Panc1 (cell line): ENCODE measurements at regions not wholly inside any gene's neighbourhood (a gene's known extent, or its start where the extent isn't known, plus 50 kb on each side); places are given as distances from the start of the nearest gene placed in this dataset.

Experiments
- ATAC-seq: fragments of 200-7000 bp; cut with Tn5 transposase; 2 replicates; pipeline ENCODE4 v1.9.1; 2020; ENCODE audit warnings: mild to moderate bottlenecking, moderate library complexity
- BruUV-seq: library from RNA; stranded (reverse); fragments of 400-500 nt; replicated peaks from 2 replicates; lab custom pipeline; 2021; lab: Mats Ljungman, UMichigan
- CTCF ChIA-PET: fragments of 300-600 bp; sonication (Branson Sonifier 250); formaldehyde crosslinking; loops from one replicate; lab custom pipeline; 2022; ENCODE audit warnings: antibody characterized with exemption; lab: Charles Lee
- POLR2A ChIA-PET: fragments of 300-600 bp; sonication (Branson Sonifier 250); formaldehyde crosslinking; loops from one replicate; lab custom pipeline; 2022; ENCODE audit warnings: antibody characterized with exemption; lab: Charles Lee
- DNase-seq: peaks from one replicate; pipeline ENCODE4 v3.0.0-alpha.2; 2010; ENCODE audit warnings: low read depth, low spot score
- H3K27ac ChIP-seq: 2 replicates; pipeline ENCODE4 v1.5.1; 2011; ENCODE audit warnings: mild to moderate bottlenecking, low read length, inconsistent platforms
- H3K27me3 ChIP-seq: fragments of 200-500 bp; sonication (Bioruptor generic); 2 replicates; pipeline ENCODE4 v1.6.0; 2014; ENCODE audit warnings: low read length, inconsistent platforms; ENCODE audit not compliant: control insufficient read depth, insufficient read depth
- H3K36me3 ChIP-seq: fragments of 200-500 bp; sonication (Bioruptor generic); 2 replicates; pipeline ENCODE4 v1.5.1; 2014; ENCODE audit warnings: inconsistent platforms, mild to moderate bottlenecking, low read length, moderate library complexity; ENCODE audit not compliant: control insufficient read depth, insufficient read depth
- H3K4me1 ChIP-seq: 2 replicates; pipeline ENCODE4 v1.5.1; 2011; ENCODE audit warnings: inconsistent platforms, mild to moderate bottlenecking, low read length, moderate library complexity; ENCODE audit not compliant: control insufficient read depth, insufficient read depth
- H3K4me3 ChIP-seq, 2 experiments: 2 replicates each; pipeline ENCODE4 v1.5.1; 2011 to 2012; ENCODE audit warnings: low read depth in 2 of 2, low read length in 2 of 2, mild to moderate bottlenecking in 2 of 2, inconsistent platforms in 1 of 2, moderate library complexity in 1 of 2
- H3K9me3 ChIP-seq: fragments of 200-500 bp; sonication (Bioruptor generic); 2 replicates; pipeline ENCODE4 v1.5.1; 2014; ENCODE audit warnings: low read depth, mild to moderate bottlenecking, inconsistent platforms, low read length, moderate library complexity; ENCODE audit not compliant: control insufficient read depth, insufficient read depth
- CTCF ChIP-seq: fragments of 450-650 bp; IDR thresholded peaks from 2 replicates; pipeline ENCODE4 v1.5.1; 2017; ENCODE audit warnings: mild to moderate bottlenecking
- REST ChIP-seq, 2 experiments: IDR thresholded peaks; 2 replicates each; pipeline ENCODE4 v1.6.1; 2011 to 2012; ENCODE audit warnings: low read depth in 2 of 2, control low read depth in 1 of 2, low read length in 1 of 2, mild to moderate bottlenecking in 1 of 2, moderate library complexity in 1 of 2; ENCODE audit not compliant: insufficient read depth in 1 of 2
- SIN3A ChIP-seq: IDR thresholded peaks from 2 replicates; pipeline ENCODE4 v1.6.1; 2012; ENCODE audit warnings: low read depth, mild to moderate bottlenecking, low read length, moderate library complexity, borderline replicate concordance; ENCODE audit not compliant: insufficient read depth
- TCF7L2 ChIP-seq: IDR thresholded peaks from 2 replicates; pipeline ENCODE4 v1.6.1; 2011; ENCODE audit warnings: mild to moderate bottlenecking, low read depth, low read length, inconsistent platforms
- in situ Hi-C: cut with HindIII; loops from 2 replicates; pipeline ENCODE4 v1.10.0; 2016; ENCODE audit warnings: low sequenced_read_pairs, low pct_unique_long_range_greater_than_20kb
- intact Hi-C: fragments of 100-400 bp; cut with micrococcal nuclease; formaldehyde crosslinking; loops from one replicate; pipeline ENCODE4 v1.10.0; 2022; ENCODE audit not compliant: unreplicated experiment

- CTCF ChIA-PET: no interaction called here
These were observed 243.6 kb upstream of the RHOBTB1 start for GRCh38 chr10:61187601-61188000.

GRCh38 chr10:61186408-61186807 lies 242.4 kb upstream of the RHOBTB1 start:
- no peak for TF ChIP-seq REST (IDR thresholded peaks at IDR 0.05; ENCODE audit: insufficient read depth in 1 of 2, low read depth in 2 of 2, low read length in 1 of 2)
- no peak for TF ChIP-seq TCF7L2
- TF ChIP-seq CTCF: no peak
- Histone ChIP-seq H3K27me3 (no peaks in the 10 kb centered on the region), H3K4me1 (no peaks in the 10 kb centered on the region), H3K36me3 (no peaks in the 10 kb centered on the region), H3K9me3 (no peaks in the 10 kb centered on the region), H3K4me3 (no peak overlapping the region), H3K27ac (no peak overlapping the region)
- no peak for DNase-seq
- ChIA-PET CTCF (interaction anchor here (0.7 kb wide), 1 partner anchor 143 kb away, joined by 6 read pairs; no protein-coding TSS in a partner anchor), POLR2A (no interaction called here)
- intact Hi-C loops: loop anchor here (5.0 kb wide), 1 partner anchor 369 kb away; no protein-coding TSS in a partner anchor
- no peak for ATAC-seq
- in situ Hi-C loops: no loop called here
- no TSS peak for BruUV-seq

More at GRCh38 chr10:61187601-61188000, 243.6 kb upstream of the RHOBTB1 start:
- POLR2A ChIA-PET: no interaction called here
- no peak for DNase-seq
- Histone ChIP-seq H3K9me3 (no peaks in the 10 kb centered on the region), H3K36me3 (no peaks in the 10 kb centered on the region), H3K4me3 (no peak overlapping the region), H3K27me3 (no peaks in the 10 kb centered on the region), H3K27ac (no peak overlapping the region), H3K4me1 (no peaks in the 10 kb centered on the region)
- no peak for ATAC-seq
- no peak for TF ChIP-seq REST (IDR thresholded peaks at IDR 0.05; ENCODE audit: insufficient read depth in 1 of 2, low read depth in 2 of 2, low read length in 1 of 2)
- TF ChIP-seq SIN3A: no peak
- no peak for TF ChIP-seq TCF7L2
- in situ Hi-C loops (no loop called here), intact Hi-C loops (loop anchor here (5.0 kb wide), 1 partner anchor 370 kb away; no protein-coding TSS in a partner anchor)
- no TSS peak for BruUV-seq
